MCF 10A (cell line): ENCODE measurements at regions not wholly inside any gene's neighbourhood (a gene's known extent, or its start where the extent isn't known, plus 50 kb on each side); places are given as distances from the start of the nearest gene placed in this dataset.

ENCODE experiments used
- BruUV-seq: library from RNA; stranded (reverse); fragments of 400-500 nt; replicated peaks from 2 replicates; lab custom pipeline; 2021; lab: Mats Ljungman, UMichigan
- CTCF ChIA-PET: fragments of 300-600 bp; sonication (Branson Sonifier 250); formaldehyde crosslinking; extraction: SDS; loops from one replicate; lab custom pipeline; 2021; ENCODE audit warnings: antibody characterized with exemption, inconsistent platforms; lab: Yijun Ruan, JAX
- POLR2A ChIA-PET: fragments of 300-600, 350-650 bp; sonication (Branson Sonifier 250); formaldehyde crosslinking; extraction: SDS; loops from one replicate; lab custom pipeline; 2020; ENCODE audit warnings: antibody characterized with exemption, inconsistent platforms; lab: Yijun Ruan, JAX
- DNase-seq: peaks from one replicate; pipeline ENCODE4 v3.0.0-alpha.2; 2018; ENCODE audit not compliant: unreplicated experiment
- H3K27ac Mint-ChIP-seq: one replicate; pipeline ENCODE4 v1.8.0; 2022; ENCODE audit warnings: mild to moderate bottlenecking, low read depth, mixed read lengths; ENCODE audit not compliant: unreplicated experiment
- H3K27me3 Mint-ChIP-seq: one replicate; pipeline ENCODE4 v1.8.0; 2022; ENCODE audit warnings: mixed read lengths; ENCODE audit not compliant: insufficient read depth, unreplicated experiment
- H3K36me3 Mint-ChIP-seq: one replicate; pipeline ENCODE4 v1.8.0; 2022; ENCODE audit warnings: mild to moderate bottlenecking, moderate library complexity, mixed read lengths; ENCODE audit not compliant: insufficient read depth, unreplicated experiment
- H3K4me1 Mint-ChIP-seq: one replicate; pipeline ENCODE4 v1.8.0; 2022; ENCODE audit warnings: mixed read lengths; ENCODE audit not compliant: insufficient read depth, unreplicated experiment
- H3K4me3 Mint-ChIP-seq: one replicate; pipeline ENCODE4 v1.8.0; 2022; ENCODE audit warnings: mild to moderate bottlenecking, moderate library complexity, mixed read lengths; ENCODE audit not compliant: unreplicated experiment
- H3K9me3 Mint-ChIP-seq: one replicate; pipeline ENCODE4 v1.8.0; 2022; ENCODE audit warnings: mixed read lengths; ENCODE audit not compliant: unreplicated experiment
- intact Hi-C: fragments of 100-400 bp; cut with micrococcal nuclease; formaldehyde crosslinking; loops from 2 replicates; pipeline ENCODE4 v1.14.1; 2022
- TF ChIP-seq, protein P1 (sequence below): fragments of 200-600 bp; IDR thresholded peaks from one replicate; pipeline ENCODE4 v1.8.0; 2022; ENCODE audit warnings: antibody characterized with exemption, mild to moderate bottlenecking; ENCODE audit not compliant: unreplicated experiment

DNA sequence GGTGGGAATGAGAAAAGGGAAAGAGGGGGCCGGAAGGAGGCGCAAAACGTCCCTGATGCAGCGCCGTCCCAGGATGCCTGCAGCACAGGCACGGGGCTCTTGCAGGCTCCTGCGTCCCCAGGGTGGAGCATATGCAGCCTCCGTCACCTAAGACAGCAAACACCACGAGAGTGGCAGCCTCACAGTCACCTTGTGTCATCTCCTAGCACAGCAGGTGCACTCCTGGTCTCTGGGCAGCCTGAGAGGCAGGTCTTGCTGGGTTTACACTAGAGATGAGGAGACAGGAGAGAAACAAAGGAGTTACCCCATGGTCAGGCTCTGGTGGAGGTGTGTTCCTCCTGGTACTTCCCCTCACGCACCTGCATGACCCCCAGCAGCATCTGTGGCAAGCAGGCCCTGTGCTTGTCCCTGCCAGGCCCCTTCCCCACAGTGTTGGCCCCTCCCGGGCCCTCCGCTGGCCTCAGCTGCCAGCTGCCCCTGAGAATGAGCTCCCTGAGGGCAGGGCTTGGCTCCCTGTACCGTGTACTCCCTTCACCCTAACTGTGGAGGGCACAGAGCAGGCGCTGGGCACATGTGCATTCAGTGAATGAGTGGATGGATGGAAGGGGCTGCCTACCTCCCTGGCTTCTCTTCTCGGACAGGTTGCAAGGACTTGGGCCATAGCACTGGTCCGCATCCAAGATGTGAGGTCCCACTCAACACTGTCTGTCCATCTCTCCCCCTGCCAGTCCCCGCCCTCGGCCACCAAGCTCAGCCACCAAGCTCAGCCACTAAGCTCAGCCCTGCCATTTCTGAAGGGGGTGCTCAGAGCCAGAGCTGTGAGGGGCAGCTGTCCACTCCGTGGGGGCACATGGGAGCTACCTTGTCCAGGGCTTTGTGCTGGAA, 988.6 kb downstream of the BRD1 start:
- Mint-ChIP-seq H3K4me3 (no peak overlapping the region), H3K4me1 (no peaks in the 10 kb centered on the region), H3K36me3 (no peaks in the 10 kb centered on the region), H3K27ac (no peak overlapping the region), H3K27me3 (no peaks in the 10 kb centered on the region), H3K9me3 (peaks cover 33% of the 10 kb centered on the region)
- DNase-seq, result no peak
- TF ChIP-seq, protein P1, sequence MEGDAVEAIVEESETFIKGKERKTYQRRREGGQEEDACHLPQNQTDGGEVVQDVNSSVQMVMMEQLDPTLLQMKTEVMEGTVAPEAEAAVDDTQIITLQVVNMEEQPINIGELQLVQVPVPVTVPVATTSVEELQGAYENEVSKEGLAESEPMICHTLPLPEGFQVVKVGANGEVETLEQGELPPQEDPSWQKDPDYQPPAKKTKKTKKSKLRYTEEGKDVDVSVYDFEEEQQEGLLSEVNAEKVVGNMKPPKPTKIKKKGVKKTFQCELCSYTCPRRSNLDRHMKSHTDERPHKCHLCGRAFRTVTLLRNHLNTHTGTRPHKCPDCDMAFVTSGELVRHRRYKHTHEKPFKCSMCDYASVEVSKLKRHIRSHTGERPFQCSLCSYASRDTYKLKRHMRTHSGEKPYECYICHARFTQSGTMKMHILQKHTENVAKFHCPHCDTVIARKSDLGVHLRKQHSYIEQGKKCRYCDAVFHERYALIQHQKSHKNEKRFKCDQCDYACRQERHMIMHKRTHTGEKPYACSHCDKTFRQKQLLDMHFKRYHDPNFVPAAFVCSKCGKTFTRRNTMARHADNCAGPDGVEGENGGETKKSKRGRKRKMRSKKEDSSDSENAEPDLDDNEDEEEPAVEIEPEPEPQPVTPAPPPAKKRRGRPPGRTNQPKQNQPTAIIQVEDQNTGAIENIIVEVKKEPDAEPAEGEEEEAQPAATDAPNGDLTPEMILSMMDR, result no peak
- BruUV-seq, result no TSS peak
- ChIA-PET POLR2A (no interaction called here), CTCF (interaction anchor here (0.7 kb wide), 1 partner anchor 21 kb away, joined by 3 read pairs; no protein-coding TSS in a partner anchor)
- intact Hi-C loops, result no loop called here

DNA sequence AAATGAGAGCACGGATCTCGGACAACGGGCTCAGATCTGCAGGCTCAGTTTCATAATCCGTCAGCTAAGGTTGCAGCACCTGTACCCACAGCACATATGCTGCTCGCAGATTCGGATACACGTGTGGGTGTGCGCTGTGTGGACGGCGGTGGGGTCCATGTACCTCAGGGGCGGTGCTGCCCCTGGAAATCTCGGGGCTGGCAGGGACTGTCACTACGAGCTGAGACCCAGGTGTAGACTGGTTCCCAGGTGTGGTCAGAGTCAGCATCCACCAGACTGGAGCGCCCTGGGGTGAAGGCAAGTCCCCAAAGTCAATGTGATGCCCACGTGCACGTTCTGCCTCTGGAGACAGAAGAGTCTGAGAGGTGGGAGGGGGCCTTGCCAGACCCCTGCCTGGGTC, 989.3 kb downstream of the BRD1 start:
- no peaks in the 10 kb centered on the region for H3K4me1 Mint-ChIP-seq
- intact Hi-C loops, result no loop called here
- H3K4me3 Mint-ChIP-seq, result no peak overlapping the region
- no peaks in the 10 kb centered on the region for H3K27me3 Mint-ChIP-seq
- H3K27ac Mint-ChIP-seq, result no peak overlapping the region
- no TSS peak for BruUV-seq
- no peak for DNase-seq
- no peaks in the 10 kb centered on the region for H3K36me3 Mint-ChIP-seq
- TF ChIP-seq, protein P1, result no peak
- H3K9me3 Mint-ChIP-seq, result peaks cover 37% of the 10 kb centered on the region
- ChIA-PET CTCF (interaction anchor here (0.6 kb wide), 1 partner anchor 55 kb away, joined by 3 read pairs; no protein-coding TSS in a partner anchor), POLR2A (no interaction called here)

DNA sequence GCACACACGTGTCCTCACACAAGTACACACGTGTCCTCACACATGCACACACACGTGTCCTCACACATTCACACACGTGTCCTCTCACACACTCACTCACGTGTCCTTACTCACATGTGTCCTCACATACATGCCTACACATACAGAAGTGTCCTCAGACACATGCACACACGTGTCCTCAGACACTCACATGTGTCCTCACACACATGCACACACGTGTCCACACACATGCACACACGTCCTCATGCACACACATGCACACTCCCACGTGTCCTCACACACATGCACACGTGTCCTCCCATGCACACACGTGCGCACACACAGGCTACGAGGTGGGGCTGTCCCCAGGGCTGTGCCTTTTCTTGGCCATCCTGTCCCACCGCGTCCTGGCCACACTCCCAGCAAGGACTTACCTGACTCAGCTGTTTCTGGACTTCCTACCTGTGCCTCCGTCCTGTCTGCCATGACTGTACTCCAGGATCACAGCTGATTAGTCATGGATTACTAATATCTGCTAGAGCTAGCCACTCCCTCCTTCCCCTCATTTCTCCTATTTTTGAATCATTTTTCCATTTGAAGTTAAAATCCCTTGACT, 990.2 kb downstream of the BRD1 start:
- no peaks in the 10 kb centered on the region for H3K4me1 Mint-ChIP-seq
- BruUV-seq, result no TSS peak
- no peak overlapping the region for H3K27ac Mint-ChIP-seq
- CTCF ChIA-PET, result no interaction called here
- H3K4me3 Mint-ChIP-seq, result no peak overlapping the region
- intact Hi-C loops, result no loop called here
- TF ChIP-seq, protein P1, result no peak
- POLR2A ChIA-PET, result no interaction called here
- no peaks in the 10 kb centered on the region for H3K36me3 Mint-ChIP-seq
- no peak for DNase-seq
- H3K27me3 Mint-ChIP-seq, result no peaks in the 10 kb centered on the region
- peaks cover 43% of the 10 kb centered on the region for H3K9me3 Mint-ChIP-seq

DNA sequence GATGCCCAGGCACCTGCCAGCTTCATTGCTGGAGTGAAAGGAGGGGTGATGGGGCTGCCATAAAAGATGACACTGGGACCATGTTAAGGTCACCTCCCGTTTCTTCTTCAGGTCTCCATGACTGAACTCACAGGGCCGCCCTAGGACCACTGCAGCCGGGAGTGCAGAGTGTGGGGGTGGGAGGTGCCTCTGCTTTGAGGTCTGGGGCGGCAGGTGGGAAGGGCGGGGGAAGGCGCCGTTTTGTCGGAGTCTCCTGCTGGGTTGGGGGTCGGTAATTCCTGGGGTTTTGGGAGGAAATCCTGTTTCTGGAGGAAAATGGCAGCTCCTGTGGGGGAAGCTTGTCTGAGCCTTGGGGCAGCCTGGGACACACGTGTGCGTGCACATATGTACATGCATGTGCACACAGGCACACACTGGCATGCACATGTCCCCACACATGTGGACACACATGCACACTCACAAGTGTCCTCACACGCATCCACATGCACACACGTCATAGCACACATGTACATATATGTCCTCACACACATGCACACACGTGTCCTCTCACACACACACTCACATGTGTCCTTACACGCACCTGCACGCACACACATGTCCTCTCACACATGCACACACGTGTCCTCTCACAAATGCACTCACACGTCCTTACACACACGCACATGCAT, 990.9 kb downstream of the BRD1 start:
- Mint-ChIP-seq H3K4me3 (no peak overlapping the region), H3K9me3 (peaks cover 39% of the 10 kb centered on the region), H3K27ac (no peak overlapping the region), H3K36me3 (no peaks in the 10 kb centered on the region), H3K27me3 (no peaks in the 10 kb centered on the region), H3K4me1 (no peaks in the 10 kb centered on the region)
- no peak for DNase-seq
- TF ChIP-seq, protein P1, result no peak
- intact Hi-C loops, result no loop called here
- ChIA-PET CTCF (no interaction called here), POLR2A (no interaction called here)
- BruUV-seq, result no TSS peak
